ENCODE measurements at regions not wholly inside any gene's neighbourhood (a gene's known extent, or its start where the extent isn't known, plus 50 kb on each side); places are given as distances from the start of the nearest gene placed in this dataset.

DNA sequence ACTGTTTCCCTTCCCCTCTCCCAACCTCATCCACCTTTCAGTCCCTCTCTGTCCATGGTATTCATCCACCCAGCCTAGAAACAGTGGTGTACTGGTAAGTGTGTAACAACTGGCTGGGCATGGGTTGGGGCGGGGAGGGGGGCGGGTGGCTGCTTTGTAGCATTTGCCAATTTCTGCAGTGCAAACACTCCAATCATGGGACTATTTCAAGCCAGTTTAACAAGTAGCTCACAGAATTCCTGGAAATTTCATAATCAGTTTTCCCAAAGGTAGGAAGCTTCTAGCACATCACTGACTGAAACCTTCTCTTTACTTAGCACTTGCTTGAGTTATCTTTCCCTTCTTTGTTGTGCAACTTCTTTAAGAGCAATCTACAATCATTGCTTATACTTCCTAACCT, 100.8 kb upstream of the WASF3 start:
- DNase-seq, result no peak
- TF ChIP-seq TCF12 (IDR thresholded peaks at IDR 0.05), result no peak
- no peak for TF ChIP-seq JUND (IDR thresholded peaks at IDR 0.05)
- Histone ChIP-seq H3K79me2 (ENCODE audit: insufficient read depth) (no peaks in the 10 kb centered on the region), H2AFZ (ENCODE audit: low read depth) (no peak overlapping the region), H3K9me2 (no peaks in the 10 kb centered on the region), H3K9ac (no peak overlapping the region), H3K4me1 (ENCODE audit: control insufficient read depth in 1 of 2, insufficient read depth in 2 of 2, low read depth in 1 of 2, low read length in 1 of 2) (peaks cover 0 to 3% of the 10 kb centered on the region in 2 experiments; a peak in 1 of 4 replicates), H4K20me1 (ENCODE audit: insufficient read depth) (no peaks in the 10 kb centered on the region), H3K4me3 (ENCODE audit: low read depth in 2 of 2, low read length in 1 of 2) (no peak overlapping the region), H3K36me3 (replicated peaks in 1 of 2; ENCODE audit: control insufficient read depth in 1 of 2, insufficient read depth in 2 of 2, low read length in 1 of 2) (no peaks in the 10 kb centered on the region), H3K27me3 (ENCODE audit: insufficient read depth) (no peaks in the 10 kb centered on the region), H3K4me2 (no peak overlapping the region), H3K9me3 (no peaks in the 10 kb centered on the region), H3K27ac (ENCODE audit: low read depth in 2 of 2, low read length in 1 of 2) (no peak overlapping the region), H3F3A (replicated peaks; ENCODE audit: insufficient read depth) (no peaks in the 10 kb centered on the region)
- WGBS (ENCODE audit: low lambda C conversion rate), result 43% methylated on average over 2 of the region's 2 CpGs
- POLR2A ChIA-PET, result no interaction called here
- CTCF ChIA-PET, result interaction anchor here (0.6 to 1.5 kb wide), 3 partner anchors 40 to 490 kb away, joined by 3 to 4 read pairs (median 4); no protein-coding TSS in a partner anchor

DNA sequence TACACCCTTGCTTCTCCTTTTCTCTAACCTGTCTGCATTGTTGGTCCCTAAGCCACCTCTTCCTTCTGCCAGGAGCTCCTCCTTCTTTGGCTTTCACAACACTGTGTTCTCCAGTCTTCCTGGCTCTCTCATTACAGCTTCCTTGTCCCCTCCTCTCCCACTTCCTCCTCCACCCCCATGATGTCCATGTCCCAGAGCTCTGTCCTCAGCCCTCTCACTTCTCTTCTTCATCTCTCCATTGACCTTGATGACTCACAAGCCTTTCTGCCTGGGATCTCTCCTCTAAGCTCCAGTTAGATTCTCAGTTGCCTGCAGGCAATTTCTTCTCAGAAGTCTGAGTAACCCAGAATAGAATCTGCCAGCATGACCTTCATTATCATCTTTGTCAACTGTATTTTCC, 100.3 kb upstream of the WASF3 start:
- H4K20me1 ChIP-seq (ENCODE audit: insufficient read depth), result no peaks in the 10 kb centered on the region
- no peaks in the 10 kb centered on the region for H3K9me3 ChIP-seq
- TF ChIP-seq NFIC (IDR thresholded peaks at IDR 0.05; ENCODE audit: borderline replicate concordance) (no peak), FOSL2 (IDR thresholded peaks at IDR 0.05; ENCODE audit: borderline replicate concordance, low read depth) (no peak), YY1 (IDR thresholded peaks at IDR 0.05; ENCODE audit: low read depth) (no peak), FOXJ3 (CRISPR knock-in tag; IDR thresholded peaks at IDR 0.05) (no peak), EP300 (IDR thresholded peaks at IDR 0.05; ENCODE audit: borderline replicate concordance in 1 of 2, low read depth in 1 of 2, low read length in 1 of 2) (no peak), SMC3 (IDR thresholded peaks at IDR 0.05; ENCODE audit: low read depth, low read length) (no peak)
- TF ChIP-seq, protein P1, sequence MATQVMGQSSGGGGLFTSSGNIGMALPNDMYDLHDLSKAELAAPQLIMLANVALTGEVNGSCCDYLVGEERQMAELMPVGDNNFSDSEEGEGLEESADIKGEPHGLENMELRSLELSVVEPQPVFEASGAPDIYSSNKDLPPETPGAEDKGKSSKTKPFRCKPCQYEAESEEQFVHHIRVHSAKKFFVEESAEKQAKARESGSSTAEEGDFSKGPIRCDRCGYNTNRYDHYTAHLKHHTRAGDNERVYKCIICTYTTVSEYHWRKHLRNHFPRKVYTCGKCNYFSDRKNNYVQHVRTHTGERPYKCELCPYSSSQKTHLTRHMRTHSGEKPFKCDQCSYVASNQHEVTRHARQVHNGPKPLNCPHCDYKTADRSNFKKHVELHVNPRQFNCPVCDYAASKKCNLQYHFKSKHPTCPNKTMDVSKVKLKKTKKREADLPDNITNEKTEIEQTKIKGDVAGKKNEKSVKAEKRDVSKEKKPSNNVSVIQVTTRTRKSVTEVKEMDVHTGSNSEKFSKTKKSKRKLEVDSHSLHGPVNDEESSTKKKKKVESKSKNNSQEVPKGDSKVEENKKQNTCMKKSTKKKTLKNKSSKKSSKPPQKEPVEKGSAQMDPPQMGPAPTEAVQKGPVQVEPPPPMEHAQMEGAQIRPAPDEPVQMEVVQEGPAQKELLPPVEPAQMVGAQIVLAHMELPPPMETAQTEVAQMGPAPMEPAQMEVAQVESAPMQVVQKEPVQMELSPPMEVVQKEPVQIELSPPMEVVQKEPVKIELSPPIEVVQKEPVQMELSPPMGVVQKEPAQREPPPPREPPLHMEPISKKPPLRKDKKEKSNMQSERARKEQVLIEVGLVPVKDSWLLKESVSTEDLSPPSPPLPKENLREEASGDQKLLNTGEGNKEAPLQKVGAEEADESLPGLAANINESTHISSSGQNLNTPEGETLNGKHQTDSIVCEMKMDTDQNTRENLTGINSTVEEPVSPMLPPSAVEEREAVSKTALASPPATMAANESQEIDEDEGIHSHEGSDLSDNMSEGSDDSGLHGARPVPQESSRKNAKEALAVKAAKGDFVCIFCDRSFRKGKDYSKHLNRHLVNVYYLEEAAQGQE (IDR thresholded peaks at IDR 0.05; ENCODE audit: low read depth, low read length), result no peak
- TF ChIP-seq, protein P2, sequence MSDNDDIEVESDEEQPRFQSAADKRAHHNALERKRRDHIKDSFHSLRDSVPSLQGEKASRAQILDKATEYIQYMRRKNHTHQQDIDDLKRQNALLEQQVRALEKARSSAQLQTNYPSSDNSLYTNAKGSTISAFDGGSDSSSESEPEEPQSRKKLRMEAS (IDR thresholded peaks at IDR 0.05; ENCODE audit: low read depth), result no peak
- TF ChIP-seq, protein P3, sequence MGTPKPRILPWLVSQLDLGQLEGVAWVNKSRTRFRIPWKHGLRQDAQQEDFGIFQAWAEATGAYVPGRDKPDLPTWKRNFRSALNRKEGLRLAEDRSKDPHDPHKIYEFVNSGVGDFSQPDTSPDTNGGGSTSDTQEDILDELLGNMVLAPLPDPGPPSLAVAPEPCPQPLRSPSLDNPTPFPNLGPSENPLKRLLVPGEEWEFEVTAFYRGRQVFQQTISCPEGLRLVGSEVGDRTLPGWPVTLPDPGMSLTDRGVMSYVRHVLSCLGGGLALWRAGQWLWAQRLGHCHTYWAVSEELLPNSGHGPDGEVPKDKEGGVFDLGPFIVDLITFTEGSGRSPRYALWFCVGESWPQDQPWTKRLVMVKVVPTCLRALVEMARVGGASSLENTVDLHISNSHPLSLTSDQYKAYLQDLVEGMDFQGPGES (IDR thresholded peaks at IDR 0.05; ENCODE audit: low read depth, low read length), result no peak
- H3K27me3 ChIP-seq (ENCODE audit: insufficient read depth), result no peaks in the 10 kb centered on the region
- no peak overlapping the region for H3K4me3 ChIP-seq (ENCODE audit: low read depth in 2 of 2, low read length in 1 of 2)
- H3K9ac ChIP-seq, result no peak overlapping the region
- H3K27ac ChIP-seq (ENCODE audit: low read depth in 2 of 2, low read length in 1 of 2), result no peak overlapping the region
- H3K4me2 ChIP-seq, result no peak overlapping the region
- DNase-seq, result no peak
- H3F3A ChIP-seq (replicated peaks; ENCODE audit: insufficient read depth), result no peaks in the 10 kb centered on the region
- H3K4me1 ChIP-seq (ENCODE audit: control insufficient read depth in 1 of 2, insufficient read depth in 2 of 2, low read depth in 1 of 2, low read length in 1 of 2), result peaks cover 0 to 3% of the 10 kb centered on the region in 2 experiments; a peak in 1 of 4 replicates
- no peaks in the 10 kb centered on the region for H3K9me2 ChIP-seq
- POLR2A ChIA-PET, result no interaction called here
- H3K79me2 ChIP-seq (ENCODE audit: insufficient read depth), result no peaks in the 10 kb centered on the region
- CTCF ChIA-PET, result interaction anchor here (0.6 to 1.5 kb wide), 3 partner anchors 40 to 489 kb away, joined by 3 to 4 read pairs (median 4); no protein-coding TSS in a partner anchor
- H3K36me3 ChIP-seq (replicated peaks in 1 of 2; ENCODE audit: control insufficient read depth in 1 of 2, insufficient read depth in 2 of 2, low read length in 1 of 2), result no peaks in the 10 kb centered on the region
- no peak overlapping the region for H2AFZ ChIP-seq (ENCODE audit: low read depth)

Data from SK-N-SH (cell line).